HCT116 (cell line): ENCODE measurements at regions not wholly inside any gene's neighbourhood (a gene's known extent, or its start where the extent isn't known, plus 50 kb on each side); places are given as distances from the start of the nearest gene placed in this dataset.

ENCODE experiments used
- ATAC-seq: fragments of 200-7000 bp; cut with Tn5 transposase; 2 replicates; pipeline ENCODE4 v1.9.1; 2020; ENCODE audit warnings: mild to moderate bottlenecking, moderate library complexity
- BruUV-seq: library from RNA; stranded (reverse); fragments of 400-500 nt; replicated peaks from 2 replicates; lab custom pipeline; 2021; lab: Mats Ljungman, UMichigan
- CTCF ChIA-PET: fragments of 300-600 bp; sonication (Branson Sonifier 250); formaldehyde crosslinking; loops from one replicate; lab custom pipeline; 2021; ENCODE audit warnings: antibody characterized with exemption; lab: Charles Lee
- POLR2A ChIA-PET: fragments of 300-600, 350-600 bp; sonication (Branson Sonifier 250); formaldehyde crosslinking; loops from one replicate; lab custom pipeline; 2021; ENCODE audit warnings: antibody characterized with exemption; lab: Charles Lee
- RAD21 ChIA-PET, 2 experiments: fragments of 300-600 bp; sonication (Branson Sonifier 250); formaldehyde crosslinking; loops; one replicate each; lab custom pipeline; 2023; ENCODE audit warnings: low total read pairs in 2 of 2; ENCODE audit not compliant: uncharacterized antibody in 2 of 2, unreplicated experiment in 2 of 2, low non-redundant PET in 1 of 2; lab: Charles Lee
- DNase-seq: peaks from one replicate; pipeline ENCODE4 v3.0.0-alpha.2; 2010; ENCODE audit warnings: low read depth, low spot score
- H2AFZ ChIP-seq: fragments of 200-600 bp; shearing (Covaris generic), sonication (generic); 2 replicates; pipeline ENCODE4 v1.6.1; 2017; ENCODE audit warnings: low read depth, mixed run types, mixed read lengths, antibody characterized with exemption, low read length; ENCODE audit not compliant: poor library complexity, severe bottlenecking
- H3K27ac ChIP-seq: 2 replicates; pipeline ENCODE4 v1.5.1; 2012; ENCODE audit warnings: low read depth, low read length
- H3K27me3 ChIP-seq: fragments of 200-600 bp; sonication (generic); 2 replicates; pipeline ENCODE4 v1.6.1; 2016; ENCODE audit warnings: mixed run types, low read length, mixed read lengths; ENCODE audit not compliant: insufficient read depth
- H3K36me3 ChIP-seq, 2 experiments: fragments of 200-500 bp in 1 of 2; fragments of 200-600 bp in 1 of 2; sonication (Bioruptor generic) in 1 of 2; sonication (generic) in 1 of 2; 2 replicates each; pipeline versions ENCODE4 v1.5.1 to v1.6.1; 2014 to 2016; ENCODE audit warnings: low read length in 2 of 2, inconsistent platforms in 1 of 2, mixed read lengths in 1 of 2, mixed run types in 1 of 2; ENCODE audit not compliant: insufficient read depth in 2 of 2, control insufficient read depth in 1 of 2
- H3K4me1 ChIP-seq, 2 experiments: fragments of 200-600 bp in 1 of 2; sonication (generic) in 1 of 2; 2 replicates each; pipeline versions ENCODE4 v1.5.1 to v1.6.1; 2012 to 2017; ENCODE audit warnings: low read length in 2 of 2, inconsistent platforms in 1 of 2, mild to moderate bottlenecking in 1 of 2, mixed read lengths in 1 of 2, mixed run types in 1 of 2, moderate library complexity in 1 of 2; ENCODE audit not compliant: insufficient read depth in 2 of 2, control insufficient read depth in 1 of 2
- H3K4me2 ChIP-seq: fragments of 200-600 bp; sonication (generic); 2 replicates; pipeline ENCODE4 v1.6.1; 2017; ENCODE audit warnings: mixed run types, low read length, mixed read lengths
- H3K4me3 ChIP-seq, 2 experiments: fragments of 200-600 bp in 1 of 2; sonication (generic) in 1 of 2; replicated peaks in 1 of 2; 2 replicates each; pipeline ENCODE4 v1.5.1; 2011 to 2016; ENCODE audit warnings: low read length in 2 of 2, control low read depth in 1 of 2, low read depth in 1 of 2, mild to moderate bottlenecking in 1 of 2, mixed read lengths in 1 of 2, mixed run types in 1 of 2
- H3K79me2 ChIP-seq: fragments of 200-600 bp; sonication (generic); 2 replicates; pipeline ENCODE4 v1.6.1; 2017; ENCODE audit warnings: mild to moderate bottlenecking, mixed run types, low read length, moderate library complexity, mixed read lengths; ENCODE audit not compliant: insufficient read depth
- H3K9ac ChIP-seq: fragments of 200-600 bp; sonication (generic); 2 replicates; pipeline ENCODE4 v1.6.1; 2016; ENCODE audit warnings: low read length, mixed read lengths
- H3K9me2 ChIP-seq: fragments of 200-600 bp; sonication (generic), shearing (Covaris generic); 2 replicates; pipeline ENCODE4 v1.6.1; 2017; ENCODE audit warnings: mixed run types, mild to moderate bottlenecking, moderate library complexity; ENCODE audit not compliant: insufficient read depth
- H3K9me3 ChIP-seq, 2 experiments: fragments of 200-500 bp in 1 of 2; fragments of 200-600 bp in 1 of 2; sonication (Bioruptor generic) in 1 of 2; sonication (generic) in 1 of 2; 2 replicates each; pipeline ENCODE4 v1.6.1; 2014 to 2017; ENCODE audit warnings: low read length in 2 of 2, mixed read lengths in 2 of 2, inconsistent platforms in 1 of 2, low read depth in 1 of 2, mild to moderate bottlenecking in 1 of 2, mixed run types in 1 of 2, moderate library complexity in 1 of 2; ENCODE audit not compliant: control insufficient read depth in 1 of 2, insufficient read depth in 1 of 2
- H4K20me1 ChIP-seq: fragments of 200-600 bp; sonication (generic), shearing (Covaris generic); 2 replicates; pipeline ENCODE4 v1.6.1; 2017; ENCODE audit warnings: mixed run types, mild to moderate bottlenecking, moderate library complexity; ENCODE audit not compliant: insufficient read depth
- CBX3 ChIP-seq: IDR thresholded peaks from 2 replicates; pipeline ENCODE4 v1.6.1; 2012; ENCODE audit warnings: low read depth
- CEBPB ChIP-seq: IDR thresholded peaks from 2 replicates; pipeline ENCODE4 v1.6.1; 2012; ENCODE audit warnings: low read depth
- EGR1 ChIP-seq: IDR thresholded peaks from 2 replicates; pipeline ENCODE4 v1.6.1; 2012; ENCODE audit warnings: low read depth
- ELF1 ChIP-seq: IDR thresholded peaks from 2 replicates; pipeline ENCODE4 v1.6.1; 2012; ENCODE audit warnings: low read depth, borderline replicate concordance
- EZH2 ChIP-seq: fragments of 200-600 bp; sonication (generic); IDR thresholded peaks from 2 replicates; pipeline ENCODE4 v1.6.1; 2017; ENCODE audit warnings: antibody characterized with exemption, mixed run types
- EZH2phosphoT487 ChIP-seq: fragments of 200-600 bp; IDR thresholded peaks from 2 replicates; pipeline ENCODE4 v1.6.1; 2018; ENCODE audit warnings: antibody characterized with exemption, borderline replicate concordance
- FOSL1 ChIP-seq: IDR thresholded peaks from 2 replicates; pipeline ENCODE4 v1.6.1; 2012; ENCODE audit warnings: low read depth
- JUND ChIP-seq: IDR thresholded peaks from 2 replicates; pipeline ENCODE4 v1.6.1; 2012
- POLR2A ChIP-seq: IDR thresholded peaks from 2 replicates; pipeline ENCODE4 v1.7.0; 2011; ENCODE audit warnings: borderline replicate concordance; ENCODE audit not compliant: insufficient read depth, insufficient read length; ENCODE audit errors: extremely low read depth
- RAD21 ChIP-seq: IDR thresholded peaks from 2 replicates; pipeline ENCODE4 v1.6.1; 2012; ENCODE audit warnings: low read depth, mild to moderate bottlenecking
- REST ChIP-seq: IDR thresholded peaks from 2 replicates; pipeline ENCODE4 v1.6.1; 2012; ENCODE audit warnings: low read depth
- SIN3A ChIP-seq: IDR thresholded peaks from 2 replicates; pipeline ENCODE4 v1.6.1; 2012; ENCODE audit warnings: low read depth
- SP1 ChIP-seq: IDR thresholded peaks from 2 replicates; pipeline ENCODE4 v1.6.1; 2012; ENCODE audit warnings: low read depth
- SRF ChIP-seq: IDR thresholded peaks from 2 replicates; pipeline ENCODE4 v1.6.1; 2012; ENCODE audit warnings: low read depth
- YY1 ChIP-seq: IDR thresholded peaks from 2 replicates; pipeline ENCODE4 v1.6.1; 2011; ENCODE audit warnings: low read length, low read depth, moderate library complexity, mild to moderate bottlenecking; ENCODE audit not compliant: insufficient replicate concordance; ENCODE audit errors: extremely low read depth
- ZBTB33 ChIP-seq: IDR thresholded peaks from 2 replicates; pipeline ENCODE4 v1.6.1; 2011; ENCODE audit warnings: mild to moderate bottlenecking, low read length, moderate library complexity; ENCODE audit not compliant: insufficient replicate concordance; ENCODE audit errors: extremely low read depth
- intact Hi-C: fragments of 100-400 bp; cut with micrococcal nuclease; formaldehyde crosslinking; loops from 2 replicates; pipeline ENCODE4 v1.10.0; 2022
- TF ChIP-seq, protein P1 (sequence below), 3 experiments: fragments of 200-600 bp in 1 of 3; sonication (generic) in 1 of 3; IDR thresholded peaks in 2 of 3; conservative IDR thresholded peaks in 1 of 3; 2 replicates each; pipeline ENCODE4 v1.5.1; 2012 to 2017; ENCODE audit warnings: low read depth in 2 of 3, low read length in 2 of 3, antibody characterized with exemption in 1 of 3, borderline replicate concordance in 1 of 3, control low read depth in 1 of 3, mild to moderate bottlenecking in 1 of 3, mixed read lengths in 1 of 3, mixed run types in 1 of 3, moderate library complexity in 1 of 3; ENCODE audit not compliant: insufficient read depth in 1 of 3
- TF ChIP-seq, protein P2 (sequence below): IDR thresholded peaks from 2 replicates; pipeline ENCODE4 v1.6.1; 2012

DNA sequence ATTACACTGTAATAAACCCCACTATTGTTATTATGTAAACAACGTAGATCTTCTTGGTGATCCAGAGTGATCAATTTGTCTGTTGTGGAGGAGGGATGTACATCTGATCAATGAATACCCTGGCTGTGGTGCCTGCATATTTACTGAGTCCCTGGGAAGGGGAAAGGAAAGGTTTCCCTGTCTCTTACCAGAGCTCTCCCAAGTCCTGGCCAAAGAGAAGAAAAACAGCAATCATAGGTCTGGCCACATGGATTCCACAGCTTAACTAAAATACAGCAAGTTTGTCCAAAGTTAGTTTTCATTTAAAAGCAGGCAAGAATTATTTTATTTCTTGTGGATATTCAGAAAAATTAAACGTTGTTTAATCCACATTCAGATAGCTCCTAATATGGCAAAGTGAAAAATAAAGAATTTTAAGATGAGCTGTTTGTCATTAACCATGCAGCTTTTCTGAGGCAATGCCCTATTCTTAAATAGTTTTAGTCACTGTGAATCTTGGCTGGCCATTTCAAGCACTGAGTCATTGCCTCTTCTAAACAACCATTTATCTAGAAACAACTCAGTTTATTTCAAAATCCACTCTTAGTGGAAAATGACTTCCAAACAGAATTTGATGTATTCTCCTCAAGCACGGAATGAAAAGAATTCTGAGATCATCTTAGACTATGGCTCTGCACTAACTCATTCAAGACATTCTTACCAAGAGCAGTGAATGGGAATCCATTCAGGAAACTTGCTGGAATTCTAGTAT is 1004.4 kb upstream of the CDH2 start:
- ChIA-PET RAD21 (no interaction called here), CTCF (interaction anchor here (0.6 kb wide), 1 partner anchor 10 kb away, joined by 3 read pairs; no protein-coding TSS in a partner anchor), POLR2A (no interaction called here)
- Histone ChIP-seq H3K79me2 (no peaks in the 10 kb centered on the region), H3K27ac (no peak overlapping the region), H3K36me3 (no peaks in the 10 kb centered on the region), H3K4me1 (no peaks in the 10 kb centered on the region), H3K27me3 (no peaks in the 10 kb centered on the region), H3K9ac (no peak overlapping the region), H3K9me3 (no peaks in the 10 kb centered on the region), H3K4me2 (no peak overlapping the region), H3K4me3 (no peak overlapping the region), H4K20me1 (no peaks in the 10 kb centered on the region), H2AFZ (no peak overlapping the region), H3K9me2 (no peaks in the 10 kb centered on the region)
- ATAC-seq (no peak), DNase-seq (no peak)
- TF ChIP-seq SIN3A (no peak), SP1 (no peak), JUND (no peak), ELF1 (no peak), RAD21 (no peak), SRF (no peak), EGR1 (no peak), CEBPB (no peak), EZH2 (no peak), REST (no peak), FOSL1 (no peak), YY1 (no peak), EZH2phosphoT487 (no peak), CBX3 (no peak), ZBTB33 (no peak), POLR2A (no peak)
- TF ChIP-seq, protein P1, sequence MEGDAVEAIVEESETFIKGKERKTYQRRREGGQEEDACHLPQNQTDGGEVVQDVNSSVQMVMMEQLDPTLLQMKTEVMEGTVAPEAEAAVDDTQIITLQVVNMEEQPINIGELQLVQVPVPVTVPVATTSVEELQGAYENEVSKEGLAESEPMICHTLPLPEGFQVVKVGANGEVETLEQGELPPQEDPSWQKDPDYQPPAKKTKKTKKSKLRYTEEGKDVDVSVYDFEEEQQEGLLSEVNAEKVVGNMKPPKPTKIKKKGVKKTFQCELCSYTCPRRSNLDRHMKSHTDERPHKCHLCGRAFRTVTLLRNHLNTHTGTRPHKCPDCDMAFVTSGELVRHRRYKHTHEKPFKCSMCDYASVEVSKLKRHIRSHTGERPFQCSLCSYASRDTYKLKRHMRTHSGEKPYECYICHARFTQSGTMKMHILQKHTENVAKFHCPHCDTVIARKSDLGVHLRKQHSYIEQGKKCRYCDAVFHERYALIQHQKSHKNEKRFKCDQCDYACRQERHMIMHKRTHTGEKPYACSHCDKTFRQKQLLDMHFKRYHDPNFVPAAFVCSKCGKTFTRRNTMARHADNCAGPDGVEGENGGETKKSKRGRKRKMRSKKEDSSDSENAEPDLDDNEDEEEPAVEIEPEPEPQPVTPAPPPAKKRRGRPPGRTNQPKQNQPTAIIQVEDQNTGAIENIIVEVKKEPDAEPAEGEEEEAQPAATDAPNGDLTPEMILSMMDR (IDR thresholded peaks at IDR 0.05 in 2 of 3, conservative IDR thresholded peaks at IDR 0.05 in 1 of 3; ENCODE audit: borderline replicate concordance in 1 of 3, insufficient read depth in 1 of 3, low read depth in 2 of 3, low read length in 2 of 3): no peak
- TF ChIP-seq, protein P2, sequence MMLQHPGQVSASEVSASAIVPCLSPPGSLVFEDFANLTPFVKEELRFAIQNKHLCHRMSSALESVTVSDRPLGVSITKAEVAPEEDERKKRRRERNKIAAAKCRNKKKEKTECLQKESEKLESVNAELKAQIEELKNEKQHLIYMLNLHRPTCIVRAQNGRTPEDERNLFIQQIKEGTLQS: no peak
- intact Hi-C loops: no loop called here
- no TSS peak for BruUV-seq
